PC-9 (cell line): ENCODE measurements at regions not wholly inside any gene's neighbourhood (a gene's known extent, or its start where the extent isn't known, plus 50 kb on each side); places are given as distances from the start of the nearest gene placed in this dataset.

Experiments
- CTCF ChIP-seq: fragments of 200-600 bp; sonication (generic); conservative IDR thresholded peaks from 2 replicates; pipeline ENCODE4 v1.6.1; 2017; ENCODE audit warnings: mixed run types, antibody characterized with exemption, mild to moderate bottlenecking, moderate library complexity
- EZH2 ChIP-seq: fragments of 200-600 bp; sonication (generic); IDR thresholded peaks from 2 replicates; pipeline ENCODE4 v1.8.0; 2017; ENCODE audit warnings: antibody characterized with exemption, low read depth

DNA sequence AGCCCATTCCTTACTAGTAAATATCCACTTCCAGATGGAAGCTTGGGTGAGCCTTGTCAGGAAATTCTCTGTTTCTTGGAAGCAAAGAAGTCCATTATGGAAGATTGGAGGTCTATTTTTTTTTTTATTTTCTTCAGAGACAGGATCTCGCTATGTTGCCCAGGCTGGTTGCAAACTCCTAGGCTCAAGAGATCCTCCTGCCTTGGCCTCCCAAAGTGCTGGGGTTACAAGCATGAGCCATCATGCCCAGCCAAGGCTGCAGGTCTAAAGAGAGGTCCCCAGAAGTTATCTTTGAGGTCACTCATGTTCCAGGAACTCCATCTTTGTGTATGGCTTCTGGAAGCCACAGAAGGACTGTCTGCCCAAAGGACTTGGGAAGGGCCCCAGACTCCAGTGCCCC, 255.3 kb downstream of the LY86 start:
- TF ChIP-seq EZH2: no peak
- no peak for TF ChIP-seq CTCF
